Spleen (tissue), 7 donors: ENCODE measurements at regions not wholly inside any gene's neighbourhood (a gene's known extent, or its start where the extent isn't known, plus 50 kb on each side); places are given as distances from the start of the nearest gene placed in this dataset.

Experiments
- POLR2AphosphoS5 ChIP-seq, 3 donors: sonication (generic); formaldehyde crosslinking; IDR thresholded peaks; one replicate each; pipeline ENCODE4 v1.5.1; 2017; ENCODE audit warnings: antibody characterized with exemption in 3 of 3
- TF ChIP-seq, protein P1 (sequence below), 11 experiments: fragments of 200-600 bp in 7 of 11; fragments of 450-650 bp in 4 of 11; sonication (generic) in 4 of 11; IDR thresholded peaks in 8 of 11; conservative IDR thresholded peaks in 3 of 11; 1 replicate in 7 of 11; 2 replicates in 4 of 11; pipeline versions ENCODE4 v1.4.0 to v1.8.0; 2016 to 2021; ENCODE audit warnings: antibody characterized with exemption in 11 of 11, inconsistent platforms in 4 of 11, mild to moderate bottlenecking in 1 of 11
- donor health status: DM: no; HTN: no; CAD: no; lungs with moderate emphysema.
- donor health status: DM: no; HTN: no; CAD: no.
- donor health status: DM: no; HTN: no; CAD: no.

DNA sequence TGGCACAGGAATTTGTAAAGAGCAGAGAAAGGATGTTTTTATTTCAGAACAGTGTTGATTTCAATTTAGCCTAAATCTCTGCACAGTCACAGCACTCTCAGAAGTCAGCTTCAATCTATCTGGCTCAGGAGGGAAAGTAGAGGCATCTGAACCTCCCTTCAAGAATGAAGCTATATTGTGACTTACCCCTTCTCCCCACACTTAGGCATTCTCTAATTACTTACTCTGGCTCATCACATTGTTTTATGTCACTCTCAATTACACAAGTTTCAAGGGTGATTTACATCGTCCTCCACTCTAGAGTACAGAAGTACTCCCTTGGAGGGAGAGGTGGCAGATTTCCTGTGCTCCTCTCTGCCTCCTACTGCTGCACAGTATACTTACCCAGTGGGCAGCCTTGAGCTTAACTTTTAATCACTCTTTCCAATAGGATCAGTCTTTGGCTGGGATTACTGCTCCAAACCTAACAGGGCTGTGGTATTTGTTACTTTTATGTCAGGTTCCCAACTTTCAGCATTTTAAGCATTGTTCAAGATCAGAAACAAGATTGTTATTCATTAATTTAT lies 211.4 kb downstream of the AASDHPPT start:
- TF ChIP-seq, protein P1, sequence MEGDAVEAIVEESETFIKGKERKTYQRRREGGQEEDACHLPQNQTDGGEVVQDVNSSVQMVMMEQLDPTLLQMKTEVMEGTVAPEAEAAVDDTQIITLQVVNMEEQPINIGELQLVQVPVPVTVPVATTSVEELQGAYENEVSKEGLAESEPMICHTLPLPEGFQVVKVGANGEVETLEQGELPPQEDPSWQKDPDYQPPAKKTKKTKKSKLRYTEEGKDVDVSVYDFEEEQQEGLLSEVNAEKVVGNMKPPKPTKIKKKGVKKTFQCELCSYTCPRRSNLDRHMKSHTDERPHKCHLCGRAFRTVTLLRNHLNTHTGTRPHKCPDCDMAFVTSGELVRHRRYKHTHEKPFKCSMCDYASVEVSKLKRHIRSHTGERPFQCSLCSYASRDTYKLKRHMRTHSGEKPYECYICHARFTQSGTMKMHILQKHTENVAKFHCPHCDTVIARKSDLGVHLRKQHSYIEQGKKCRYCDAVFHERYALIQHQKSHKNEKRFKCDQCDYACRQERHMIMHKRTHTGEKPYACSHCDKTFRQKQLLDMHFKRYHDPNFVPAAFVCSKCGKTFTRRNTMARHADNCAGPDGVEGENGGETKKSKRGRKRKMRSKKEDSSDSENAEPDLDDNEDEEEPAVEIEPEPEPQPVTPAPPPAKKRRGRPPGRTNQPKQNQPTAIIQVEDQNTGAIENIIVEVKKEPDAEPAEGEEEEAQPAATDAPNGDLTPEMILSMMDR (IDR thresholded peaks at IDR 0.05 in 8 of 11, conservative IDR thresholded peaks at IDR 0.05 in 3 of 11), result no peak
- no peak for TF ChIP-seq POLR2AphosphoS5 (IDR thresholded peaks at IDR 0.05)
